ENCODE measurements at regions not wholly inside any gene's neighbourhood (a gene's known extent, or its start where the extent isn't known, plus 50 kb on each side); places are given as distances from the start of the nearest gene placed in this dataset.

GRCh38 chr2:146944601-146945000 is 900.2 kb upstream of the ACVR2A start:
- no peaks in the 10 kb centered on the region for H3K79me2 ChIP-seq
- TF ChIP-seq, protein P1, sequence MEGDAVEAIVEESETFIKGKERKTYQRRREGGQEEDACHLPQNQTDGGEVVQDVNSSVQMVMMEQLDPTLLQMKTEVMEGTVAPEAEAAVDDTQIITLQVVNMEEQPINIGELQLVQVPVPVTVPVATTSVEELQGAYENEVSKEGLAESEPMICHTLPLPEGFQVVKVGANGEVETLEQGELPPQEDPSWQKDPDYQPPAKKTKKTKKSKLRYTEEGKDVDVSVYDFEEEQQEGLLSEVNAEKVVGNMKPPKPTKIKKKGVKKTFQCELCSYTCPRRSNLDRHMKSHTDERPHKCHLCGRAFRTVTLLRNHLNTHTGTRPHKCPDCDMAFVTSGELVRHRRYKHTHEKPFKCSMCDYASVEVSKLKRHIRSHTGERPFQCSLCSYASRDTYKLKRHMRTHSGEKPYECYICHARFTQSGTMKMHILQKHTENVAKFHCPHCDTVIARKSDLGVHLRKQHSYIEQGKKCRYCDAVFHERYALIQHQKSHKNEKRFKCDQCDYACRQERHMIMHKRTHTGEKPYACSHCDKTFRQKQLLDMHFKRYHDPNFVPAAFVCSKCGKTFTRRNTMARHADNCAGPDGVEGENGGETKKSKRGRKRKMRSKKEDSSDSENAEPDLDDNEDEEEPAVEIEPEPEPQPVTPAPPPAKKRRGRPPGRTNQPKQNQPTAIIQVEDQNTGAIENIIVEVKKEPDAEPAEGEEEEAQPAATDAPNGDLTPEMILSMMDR (IDR thresholded peaks at IDR 0.05), result no peak
- no peak overlapping the region for H3K4me3 ChIP-seq (ENCODE audit: low read depth, low read length)
- no peak overlapping the region for H3K9ac ChIP-seq
- H3K4me1 ChIP-seq, result no peaks in the 10 kb centered on the region
- H2AFZ ChIP-seq, result no peak overlapping the region
- H3K36me3 ChIP-seq (ENCODE audit: control insufficient read depth, insufficient read depth, low read length), result no peaks in the 10 kb centered on the region
- H3K27me3 ChIP-seq (ENCODE audit: control insufficient read depth, insufficient read depth, low read length), result no peaks in the 10 kb centered on the region
- no peak overlapping the region for H3K4me2 ChIP-seq (ENCODE audit: low read length)
- no peaks in the 10 kb centered on the region for H3K9me3 ChIP-seq (ENCODE audit: control insufficient read depth, low read length)
- no peak overlapping the region for H3K27ac ChIP-seq

- no peak overlapping the region for H3K4me2 ChIP-seq (ENCODE audit: low read length)
- H3K9ac ChIP-seq, result no peak overlapping the region
- H3K4me3 ChIP-seq (ENCODE audit: low read depth, low read length), result no peak overlapping the region
- H3K27ac ChIP-seq, result no peak overlapping the region
- no peak overlapping the region for H2AFZ ChIP-seq
- no peaks in the 10 kb centered on the region for H3K36me3 ChIP-seq (ENCODE audit: control insufficient read depth, insufficient read depth, low read length)
- H3K4me1 ChIP-seq, result no peaks in the 10 kb centered on the region
- H3K79me2 ChIP-seq, result no peaks in the 10 kb centered on the region
- TF ChIP-seq, protein P1 (IDR thresholded peaks at IDR 0.05), result no peak
- no peaks in the 10 kb centered on the region for H3K27me3 ChIP-seq (ENCODE audit: control insufficient read depth, insufficient read depth, low read length)
- no peaks in the 10 kb centered on the region for H3K9me3 ChIP-seq (ENCODE audit: control insufficient read depth, low read length)
Measured at GRCh38 chr2:146939991-146940685, 904.7 kb upstream of the ACVR2A start.

- Histone ChIP-seq H2AFZ (no peak overlapping the region), H3K9ac (no peak overlapping the region), H3K4me2 (ENCODE audit: low read length) (no peak overlapping the region), H3K27me3 (ENCODE audit: control insufficient read depth, insufficient read depth, low read length) (no peaks in the 10 kb centered on the region), H3K79me2 (no peaks in the 10 kb centered on the region), H3K27ac (no peak overlapping the region), H3K4me3 (ENCODE audit: low read depth, low read length) (no peak overlapping the region), H3K4me1 (no peaks in the 10 kb centered on the region), H3K36me3 (ENCODE audit: control insufficient read depth, insufficient read depth, low read length) (no peaks in the 10 kb centered on the region), H3K9me3 (ENCODE audit: control insufficient read depth, low read length) (peaks cover 2% of the 10 kb centered on the region)
- TF ChIP-seq, protein P1 (IDR thresholded peaks at IDR 0.05), result no peak
Measured at GRCh38 chr2:146934921-146935320, 909.9 kb upstream of the ACVR2A start.

- Histone ChIP-seq H3K4me1 (no peaks in the 10 kb centered on the region), H3K9ac (no peak overlapping the region), H2AFZ (no peak overlapping the region), H3K4me2 (ENCODE audit: low read length) (no peak overlapping the region), H3K36me3 (ENCODE audit: control insufficient read depth, insufficient read depth, low read length) (no peaks in the 10 kb centered on the region), H3K27me3 (ENCODE audit: control insufficient read depth, insufficient read depth, low read length) (no peaks in the 10 kb centered on the region), H3K9me3 (ENCODE audit: control insufficient read depth, low read length) (peaks cover 2% of the 10 kb centered on the region), H3K27ac (no peak overlapping the region), H3K4me3 (ENCODE audit: low read depth, low read length) (no peak overlapping the region), H3K79me2 (no peaks in the 10 kb centered on the region)
- TF ChIP-seq, protein P1 (IDR thresholded peaks at IDR 0.05), result no peak
Measured at GRCh38 chr2:146931109-146931508, 913.7 kb upstream of the ACVR2A start.

DNA sequence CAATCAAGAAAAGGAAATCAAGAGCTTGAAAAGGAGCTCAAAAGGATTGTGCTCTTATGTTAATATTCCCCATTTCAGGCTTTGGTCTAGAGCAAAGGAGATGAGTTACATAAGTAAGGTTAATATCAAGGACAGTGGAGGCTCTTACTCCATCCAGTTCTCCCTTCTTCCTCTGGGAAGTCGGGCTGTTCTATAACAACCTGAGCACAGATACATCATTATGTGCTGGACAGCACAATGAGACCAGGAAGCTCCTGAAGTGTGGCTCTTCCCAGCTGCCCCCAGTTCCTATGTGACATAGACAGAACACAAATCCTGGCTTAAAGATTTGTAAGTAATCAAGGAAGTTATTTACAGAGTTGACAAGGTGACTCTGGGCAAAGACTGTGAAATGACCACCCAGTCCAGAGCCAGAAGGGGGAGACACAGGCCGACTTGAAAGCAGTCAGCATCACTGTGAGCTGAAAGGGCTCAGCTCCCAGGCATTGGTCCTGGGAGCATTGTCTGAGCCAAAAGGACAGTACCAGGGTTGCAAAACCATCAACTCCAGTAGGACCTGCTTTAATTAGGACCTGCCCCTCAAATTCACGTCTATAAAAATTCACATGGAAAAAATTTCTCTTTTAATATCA is 917.6 kb upstream of the ACVR2A start:
- H3K4me2 ChIP-seq (ENCODE audit: low read length), result no peak overlapping the region
- no peaks in the 10 kb centered on the region for H3K27me3 ChIP-seq (ENCODE audit: control insufficient read depth, insufficient read depth, low read length)
- H3K27ac ChIP-seq, result no peak overlapping the region
- H2AFZ ChIP-seq, result no peak overlapping the region
- no peaks in the 10 kb centered on the region for H3K36me3 ChIP-seq (ENCODE audit: control insufficient read depth, insufficient read depth, low read length)
- no peaks in the 10 kb centered on the region for H3K9me3 ChIP-seq (ENCODE audit: control insufficient read depth, low read length)
- no peaks in the 10 kb centered on the region for H3K4me1 ChIP-seq
- no peak overlapping the region for H3K9ac ChIP-seq
- TF ChIP-seq, protein P1 (IDR thresholded peaks at IDR 0.05), result no peak
- H3K79me2 ChIP-seq, result no peaks in the 10 kb centered on the region
- H3K4me3 ChIP-seq (ENCODE audit: low read depth, low read length), result no peak overlapping the region

Data from parathyroid adenoma (tissue), 2 donors.